GM10847 (cell line): ENCODE measurements at regions not wholly inside any gene's neighbourhood (a gene's known extent, or its start where the extent isn't known, plus 50 kb on each side); places are given as distances from the start of the nearest gene placed in this dataset.

Source experiments
- POLR2A ChIP-seq: IDR thresholded peaks from 2 replicates; pipeline ENCODE4 v1.6.1; 2011; ENCODE audit not compliant: insufficient read length; ENCODE audit errors: extremely low read depth

GRCh38 chrX:2608638-2609430 is 82.3 kb upstream of the CD99 start:
- TF ChIP-seq POLR2A, result peak; percentile 71

GRCh38 chrX:2607113-2607512 is 84.0 kb upstream of the CD99 start:
- TF ChIP-seq POLR2A, result no peak

GRCh38 chrX:2600564-2600963 is 90.5 kb upstream of the CD99 start:
- no peak for TF ChIP-seq POLR2A

GRCh38 chrX:2596555-2597255 is 94.4 kb upstream of the CD99 start:
- no peak for TF ChIP-seq POLR2A

- no peak for TF ChIP-seq POLR2A
Measured at GRCh38 chrX:2596045-2596444, 95.0 kb upstream of the CD99 start.

GRCh38 chrX:2595258-2595657 is 94.5 kb upstream of the DHRSX start:
- TF ChIP-seq POLR2A, result no peak

GRCh38 chrX:2594491-2594890 is 93.7 kb upstream of the DHRSX start:
- TF ChIP-seq POLR2A, result no peak

GRCh38 chrX:2592279-2592678 is 91.5 kb upstream of the DHRSX start:
- TF ChIP-seq POLR2A, result no peak

- TF ChIP-seq POLR2A, result no peak
Measured at GRCh38 chrX:2589186-2590020, 88.6 kb upstream of the DHRSX start.

- TF ChIP-seq POLR2A, result no peak
Measured at GRCh38 chrX:2588049-2588448, 87.3 kb upstream of the DHRSX start.

GRCh38 chrX:2587146-2587545 is 86.4 kb upstream of the DHRSX start:
- no peak for TF ChIP-seq POLR2A

GRCh38 chrX:2585158-2585470 is 84.3 kb upstream of the DHRSX start:
- no peak for TF ChIP-seq POLR2A

GRCh38 chrX:2584251-2585157 is 83.7 kb upstream of the DHRSX start:
- TF ChIP-seq POLR2A, result no peak

- TF ChIP-seq POLR2A, result no peak
Measured at GRCh38 chrX:2583194-2584162, 82.7 kb upstream of the DHRSX start.
